ENCODE measurements at regions not wholly inside any gene's neighbourhood (a gene's known extent, or its start where the extent isn't known, plus 50 kb on each side); places are given as distances from the start of the nearest gene placed in this dataset.

DNA sequence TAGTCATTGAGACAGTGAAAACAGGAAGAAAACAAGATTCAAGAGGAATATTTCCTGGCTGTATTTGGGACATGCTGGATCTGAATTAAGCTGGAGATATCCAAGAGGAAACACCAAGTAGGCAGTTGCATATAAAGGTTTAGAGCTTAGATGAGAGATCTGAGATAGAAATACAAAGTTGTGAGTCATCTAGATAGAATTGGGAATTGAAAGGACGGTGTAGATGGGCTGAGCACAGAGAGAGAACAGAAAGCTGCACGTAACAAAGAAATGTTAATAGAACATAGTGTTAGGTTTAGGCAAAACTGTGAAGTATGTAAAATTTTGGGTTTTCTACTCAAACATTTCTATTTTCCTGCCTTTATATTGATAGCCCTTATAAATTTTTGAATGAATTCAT lies 218.5 kb upstream of the TMEM196 start:
- H3K9me3 Mint-ChIP-seq (ENCODE audit: unreplicated experiment): no peaks in the 10 kb centered on the region

GRCh38 chr7:19989906-19990305 lies 216.5 kb upstream of the TMEM196 start:
- H3K9me3 Mint-ChIP-seq (ENCODE audit: unreplicated experiment): no peaks in the 10 kb centered on the region
- no peaks in the 10 kb centered on the region for H3K4me1 Mint-ChIP-seq (ENCODE audit: unreplicated experiment)
- peaks cover 8% of the 10 kb centered on the region for H3K27me3 Mint-ChIP-seq (ENCODE audit: unreplicated experiment)
- H3K4me3 Mint-ChIP-seq (ENCODE audit: unreplicated experiment): no peak overlapping the region
- H3K27ac Mint-ChIP-seq (ENCODE audit: unreplicated experiment): no peak overlapping the region
- TF ChIP-seq, protein P1, sequence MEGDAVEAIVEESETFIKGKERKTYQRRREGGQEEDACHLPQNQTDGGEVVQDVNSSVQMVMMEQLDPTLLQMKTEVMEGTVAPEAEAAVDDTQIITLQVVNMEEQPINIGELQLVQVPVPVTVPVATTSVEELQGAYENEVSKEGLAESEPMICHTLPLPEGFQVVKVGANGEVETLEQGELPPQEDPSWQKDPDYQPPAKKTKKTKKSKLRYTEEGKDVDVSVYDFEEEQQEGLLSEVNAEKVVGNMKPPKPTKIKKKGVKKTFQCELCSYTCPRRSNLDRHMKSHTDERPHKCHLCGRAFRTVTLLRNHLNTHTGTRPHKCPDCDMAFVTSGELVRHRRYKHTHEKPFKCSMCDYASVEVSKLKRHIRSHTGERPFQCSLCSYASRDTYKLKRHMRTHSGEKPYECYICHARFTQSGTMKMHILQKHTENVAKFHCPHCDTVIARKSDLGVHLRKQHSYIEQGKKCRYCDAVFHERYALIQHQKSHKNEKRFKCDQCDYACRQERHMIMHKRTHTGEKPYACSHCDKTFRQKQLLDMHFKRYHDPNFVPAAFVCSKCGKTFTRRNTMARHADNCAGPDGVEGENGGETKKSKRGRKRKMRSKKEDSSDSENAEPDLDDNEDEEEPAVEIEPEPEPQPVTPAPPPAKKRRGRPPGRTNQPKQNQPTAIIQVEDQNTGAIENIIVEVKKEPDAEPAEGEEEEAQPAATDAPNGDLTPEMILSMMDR (IDR thresholded peaks at IDR 0.05): no peak
- DNase-seq (ENCODE audit: extremely low spot score, unreplicated experiment): no peak
- H3K36me3 Mint-ChIP-seq (ENCODE audit: unreplicated experiment): no peaks in the 10 kb centered on the region

More for the DNA sequence above, 218.5 kb upstream of the TMEM196 start:
- Mint-ChIP-seq H3K36me3 (ENCODE audit: unreplicated experiment) (no peaks in the 10 kb centered on the region), H3K4me1 (ENCODE audit: unreplicated experiment) (no peaks in the 10 kb centered on the region), H3K27me3 (ENCODE audit: unreplicated experiment) (peaks cover 8% of the 10 kb centered on the region), H3K27ac (ENCODE audit: unreplicated experiment) (no peak overlapping the region), H3K4me3 (ENCODE audit: unreplicated experiment) (no peak overlapping the region)
- TF ChIP-seq, protein P1 (IDR thresholded peaks at IDR 0.05): no peak
- no peak for DNase-seq (ENCODE audit: extremely low spot score, unreplicated experiment)

GRCh38 chr7:19988860-19989259 lies 215.4 kb upstream of the TMEM196 start:
- H3K4me3 Mint-ChIP-seq (ENCODE audit: unreplicated experiment): no peak overlapping the region
- TF ChIP-seq, protein P1 (IDR thresholded peaks at IDR 0.05): no peak
- H3K36me3 Mint-ChIP-seq (ENCODE audit: unreplicated experiment): no peaks in the 10 kb centered on the region
- no peaks in the 10 kb centered on the region for H3K9me3 Mint-ChIP-seq (ENCODE audit: unreplicated experiment)
- H3K27ac Mint-ChIP-seq (ENCODE audit: unreplicated experiment): no peak overlapping the region
- DNase-seq (ENCODE audit: extremely low spot score, unreplicated experiment): no peak
- peaks cover 8% of the 10 kb centered on the region for H3K27me3 Mint-ChIP-seq (ENCODE audit: unreplicated experiment)
- H3K4me1 Mint-ChIP-seq (ENCODE audit: unreplicated experiment): no peaks in the 10 kb centered on the region

GRCh38 chr7:19984231-19984632 lies 210.8 kb upstream of the TMEM196 start:
- no peak overlapping the region for H3K27ac Mint-ChIP-seq (ENCODE audit: unreplicated experiment)
- peaks cover 1% of the 10 kb centered on the region for H3K9me3 Mint-ChIP-seq (ENCODE audit: unreplicated experiment)
- no peaks in the 10 kb centered on the region for H3K4me1 Mint-ChIP-seq (ENCODE audit: unreplicated experiment)
- H3K4me3 Mint-ChIP-seq (ENCODE audit: unreplicated experiment): no peak overlapping the region
- H3K36me3 Mint-ChIP-seq (ENCODE audit: unreplicated experiment): no peaks in the 10 kb centered on the region
- DNase-seq (ENCODE audit: extremely low spot score, unreplicated experiment): no peak
- TF ChIP-seq, protein P1 (IDR thresholded peaks at IDR 0.05): no peak
- peaks cover 5% of the 10 kb centered on the region for H3K27me3 Mint-ChIP-seq (ENCODE audit: unreplicated experiment)

DNA sequence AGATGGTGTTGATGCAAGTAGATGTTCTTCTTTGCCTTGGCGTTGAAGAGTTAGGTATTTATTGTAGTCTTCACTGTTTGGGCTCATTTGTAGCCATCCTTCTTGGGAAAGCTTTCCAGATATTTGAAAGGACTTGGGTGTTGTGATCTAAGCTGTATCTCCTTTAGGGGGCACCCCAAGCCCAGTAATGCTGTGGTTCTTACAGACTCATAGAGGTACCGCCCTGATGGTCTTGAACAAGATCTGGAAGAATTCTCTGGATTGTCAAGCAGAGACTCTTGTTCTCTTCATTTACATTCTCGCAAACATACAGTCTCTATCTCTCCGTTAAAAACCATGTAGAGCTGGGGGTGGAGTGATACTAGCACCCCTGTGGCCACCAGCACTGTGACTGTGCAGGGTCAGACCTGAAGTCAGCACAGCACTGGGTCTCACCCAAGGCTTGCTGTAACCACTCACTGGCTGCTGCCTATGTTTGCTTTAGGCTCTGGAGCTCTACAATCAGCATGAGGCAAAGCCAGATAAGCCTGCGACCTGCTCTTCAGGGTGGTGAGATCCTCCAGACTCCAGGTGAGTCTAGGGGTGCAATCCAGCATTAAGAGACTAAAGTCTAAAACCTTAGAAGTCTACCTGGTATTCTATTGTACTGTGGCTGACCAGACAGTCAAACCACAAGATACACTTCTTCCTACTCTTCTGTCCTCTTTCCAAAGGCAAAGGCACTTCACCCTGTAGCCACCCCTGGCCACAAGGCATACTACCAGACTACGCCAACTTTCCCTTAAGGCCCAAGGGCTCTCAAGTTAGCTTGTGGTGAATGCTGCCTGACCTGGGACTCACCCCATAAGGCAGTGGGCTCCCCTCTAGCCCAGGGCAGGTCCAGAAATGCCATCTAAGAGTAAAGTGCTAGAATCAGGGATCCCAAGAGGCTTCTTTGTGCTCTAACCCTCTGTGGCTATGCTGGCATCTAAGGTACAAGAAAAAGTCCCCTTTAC lies 209.7 kb upstream of the TMEM196 start:
- no peaks in the 10 kb centered on the region for H3K36me3 Mint-ChIP-seq (ENCODE audit: unreplicated experiment)
- H3K9me3 Mint-ChIP-seq (ENCODE audit: unreplicated experiment): peaks cover 11% of the 10 kb centered on the region
- H3K27ac Mint-ChIP-seq (ENCODE audit: unreplicated experiment): no peak overlapping the region
- no peaks in the 10 kb centered on the region for H3K4me1 Mint-ChIP-seq (ENCODE audit: unreplicated experiment)
- TF ChIP-seq, protein P1 (IDR thresholded peaks at IDR 0.05): peak; percentile 48
- no peak for DNase-seq (ENCODE audit: extremely low spot score, unreplicated experiment)
- no peak overlapping the region for H3K4me3 Mint-ChIP-seq (ENCODE audit: unreplicated experiment)
- H3K27me3 Mint-ChIP-seq (ENCODE audit: unreplicated experiment): peaks cover 5% of the 10 kb centered on the region

All from osteocyte (in vitro differentiated cells).